Keratinocyte (primary cell): ENCODE measurements at regions not wholly inside any gene's neighbourhood (a gene's known extent, or its start where the extent isn't known, plus 50 kb on each side); places are given as distances from the start of the nearest gene placed in this dataset.

Experiments used
- EZH2 ChIP-seq: IDR thresholded peaks from one replicate; pipeline ENCODE4 v1.6.1; 2012; ENCODE audit warnings: inconsistent platforms, mild to moderate bottlenecking, low read length, moderate library complexity
- TF ChIP-seq, protein P1 (sequence below), 3 experiments: IDR thresholded peaks in 1 of 3; conservative IDR thresholded peaks in 1 of 3; optimal IDR thresholded peaks in 1 of 3; 2 replicates in 2 of 3; 3 replicates in 1 of 3; pipeline versions ENCODE3 to v1.5.1; 2011; ENCODE audit warnings: low read length in 3 of 3, mild to moderate bottlenecking in 3 of 3, moderate library complexity in 2 of 3, control low read depth in 1 of 3, inconsistent platforms in 1 of 3; ENCODE audit not compliant: insufficient read depth in 2 of 3; ENCODE audit errors: extremely low read depth in 1 of 3

DNA sequence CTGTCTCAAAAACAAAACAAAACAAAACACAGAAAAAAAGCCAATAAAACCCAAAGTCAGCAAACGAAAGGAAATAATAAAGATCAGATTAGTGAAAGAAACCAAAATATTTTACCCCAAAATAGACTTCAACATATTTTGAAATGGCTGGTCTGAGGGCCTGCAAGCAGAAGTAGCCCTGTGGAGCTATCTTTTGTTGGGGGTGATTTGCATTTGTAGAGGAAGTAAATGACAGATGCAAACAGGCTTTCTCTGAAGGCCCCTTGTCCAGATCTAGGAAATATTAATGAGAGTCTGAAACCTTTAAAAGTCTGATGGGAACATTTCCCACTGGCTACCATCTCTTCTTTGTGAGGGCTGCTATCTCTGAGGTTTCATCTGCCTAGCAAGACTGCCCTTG, 74.0 kb downstream of the GCNT4 start:
- no peak for TF ChIP-seq EZH2
- TF ChIP-seq, protein P1, sequence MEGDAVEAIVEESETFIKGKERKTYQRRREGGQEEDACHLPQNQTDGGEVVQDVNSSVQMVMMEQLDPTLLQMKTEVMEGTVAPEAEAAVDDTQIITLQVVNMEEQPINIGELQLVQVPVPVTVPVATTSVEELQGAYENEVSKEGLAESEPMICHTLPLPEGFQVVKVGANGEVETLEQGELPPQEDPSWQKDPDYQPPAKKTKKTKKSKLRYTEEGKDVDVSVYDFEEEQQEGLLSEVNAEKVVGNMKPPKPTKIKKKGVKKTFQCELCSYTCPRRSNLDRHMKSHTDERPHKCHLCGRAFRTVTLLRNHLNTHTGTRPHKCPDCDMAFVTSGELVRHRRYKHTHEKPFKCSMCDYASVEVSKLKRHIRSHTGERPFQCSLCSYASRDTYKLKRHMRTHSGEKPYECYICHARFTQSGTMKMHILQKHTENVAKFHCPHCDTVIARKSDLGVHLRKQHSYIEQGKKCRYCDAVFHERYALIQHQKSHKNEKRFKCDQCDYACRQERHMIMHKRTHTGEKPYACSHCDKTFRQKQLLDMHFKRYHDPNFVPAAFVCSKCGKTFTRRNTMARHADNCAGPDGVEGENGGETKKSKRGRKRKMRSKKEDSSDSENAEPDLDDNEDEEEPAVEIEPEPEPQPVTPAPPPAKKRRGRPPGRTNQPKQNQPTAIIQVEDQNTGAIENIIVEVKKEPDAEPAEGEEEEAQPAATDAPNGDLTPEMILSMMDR (optimal IDR thresholded peaks at IDR 0.05 in 1 of 3, IDR thresholded peaks at IDR 0.05 in 1 of 3, conservative IDR thresholded peaks at IDR 0.05 in 1 of 3; ENCODE audit: extremely low read depth in 1 of 3, insufficient read depth in 2 of 3, low read length in 3 of 3) = no peak
